ENCODE measurements at regions not wholly inside any gene's neighbourhood (a gene's known extent, or its start where the extent isn't known, plus 50 kb on each side); places are given as distances from the start of the nearest gene placed in this dataset.

DNA sequence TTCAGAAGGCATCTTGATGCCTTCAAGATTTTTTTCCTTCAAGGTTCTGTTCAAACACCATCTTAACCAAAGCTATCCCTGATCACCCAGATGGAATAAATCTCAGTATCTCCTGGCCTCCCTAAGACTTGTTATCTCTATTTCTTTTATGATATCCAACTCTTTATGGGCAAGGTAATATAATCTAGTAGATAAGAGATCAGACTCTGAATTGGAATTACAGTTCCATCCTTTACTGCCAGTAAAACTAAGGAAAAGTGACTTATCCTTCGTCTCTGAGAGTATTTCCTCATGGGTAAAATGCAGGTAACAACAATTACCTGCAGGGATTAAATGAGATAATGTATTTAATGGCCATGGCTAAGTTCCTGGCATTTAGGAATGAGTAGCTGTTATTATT, 445.0 kb upstream of the DAB1 start:
- Histone ChIP-seq H3K36me3 (ENCODE audit: control insufficient read depth in 4 of 4, insufficient read depth in 3 of 4, low read depth in 1 of 4, low read length in 3 of 4) (no peaks in the 10 kb centered on the region), H3K27ac (ENCODE audit: low read depth in 1 of 2, low read length in 2 of 2) (no peak overlapping the region), H3K9me3 (ENCODE audit: control insufficient read depth in 4 of 4, low read length in 3 of 4) (no peaks in the 10 kb centered on the region), H3K9ac (ENCODE audit: low read depth in 1 of 2, low read length in 2 of 2) (no peak overlapping the region), H3K4me1 (ENCODE audit: control insufficient read depth in 4 of 4, insufficient read depth in 4 of 4, low read length in 3 of 4) (no peaks in the 10 kb centered on the region), H3K4me3 (ENCODE audit: low read depth in 1 of 3, low read length in 3 of 3) (no peak overlapping the region), H3K27me3 (ENCODE audit: control insufficient read depth in 4 of 4, insufficient read depth in 4 of 4, low read length in 3 of 4) (no peaks in the 10 kb centered on the region)
- DNase-seq (ENCODE audit: low spot score), result no peak
- 78% methylated on average over 1 of the region's 1 CpG for WGBS
- TF ChIP-seq JUND (IDR thresholded peaks at IDR 0.05), result no peak
- TF ChIP-seq GABPA (IDR thresholded peaks at IDR 0.05 in 1 of 2, conservative IDR thresholded peaks at IDR 0.05 in 1 of 2), result no peak
- TF ChIP-seq SP1 (IDR thresholded peaks at IDR 0.05), result no peak
- no peak for TF ChIP-seq EGR1 (IDR thresholded peaks at IDR 0.05; ENCODE audit: low read depth in 2 of 2)
- no peak for TF ChIP-seq YY1 (IDR thresholded peaks at IDR 0.05)
- TF ChIP-seq HNF4A (conservative IDR thresholded peaks at IDR 0.05), result no peak
- TF ChIP-seq RXRA (IDR thresholded peaks at IDR 0.05), result no peak
- no peak for TF ChIP-seq NR2F2 (IDR thresholded peaks at IDR 0.05)
- TF ChIP-seq, protein P1, sequence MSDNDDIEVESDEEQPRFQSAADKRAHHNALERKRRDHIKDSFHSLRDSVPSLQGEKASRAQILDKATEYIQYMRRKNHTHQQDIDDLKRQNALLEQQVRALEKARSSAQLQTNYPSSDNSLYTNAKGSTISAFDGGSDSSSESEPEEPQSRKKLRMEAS (IDR thresholded peaks at IDR 0.05), result no peak
- TF ChIP-seq, protein P2, sequence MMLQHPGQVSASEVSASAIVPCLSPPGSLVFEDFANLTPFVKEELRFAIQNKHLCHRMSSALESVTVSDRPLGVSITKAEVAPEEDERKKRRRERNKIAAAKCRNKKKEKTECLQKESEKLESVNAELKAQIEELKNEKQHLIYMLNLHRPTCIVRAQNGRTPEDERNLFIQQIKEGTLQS (IDR thresholded peaks at IDR 0.05), result no peak
- TF ChIP-seq, protein P3, sequence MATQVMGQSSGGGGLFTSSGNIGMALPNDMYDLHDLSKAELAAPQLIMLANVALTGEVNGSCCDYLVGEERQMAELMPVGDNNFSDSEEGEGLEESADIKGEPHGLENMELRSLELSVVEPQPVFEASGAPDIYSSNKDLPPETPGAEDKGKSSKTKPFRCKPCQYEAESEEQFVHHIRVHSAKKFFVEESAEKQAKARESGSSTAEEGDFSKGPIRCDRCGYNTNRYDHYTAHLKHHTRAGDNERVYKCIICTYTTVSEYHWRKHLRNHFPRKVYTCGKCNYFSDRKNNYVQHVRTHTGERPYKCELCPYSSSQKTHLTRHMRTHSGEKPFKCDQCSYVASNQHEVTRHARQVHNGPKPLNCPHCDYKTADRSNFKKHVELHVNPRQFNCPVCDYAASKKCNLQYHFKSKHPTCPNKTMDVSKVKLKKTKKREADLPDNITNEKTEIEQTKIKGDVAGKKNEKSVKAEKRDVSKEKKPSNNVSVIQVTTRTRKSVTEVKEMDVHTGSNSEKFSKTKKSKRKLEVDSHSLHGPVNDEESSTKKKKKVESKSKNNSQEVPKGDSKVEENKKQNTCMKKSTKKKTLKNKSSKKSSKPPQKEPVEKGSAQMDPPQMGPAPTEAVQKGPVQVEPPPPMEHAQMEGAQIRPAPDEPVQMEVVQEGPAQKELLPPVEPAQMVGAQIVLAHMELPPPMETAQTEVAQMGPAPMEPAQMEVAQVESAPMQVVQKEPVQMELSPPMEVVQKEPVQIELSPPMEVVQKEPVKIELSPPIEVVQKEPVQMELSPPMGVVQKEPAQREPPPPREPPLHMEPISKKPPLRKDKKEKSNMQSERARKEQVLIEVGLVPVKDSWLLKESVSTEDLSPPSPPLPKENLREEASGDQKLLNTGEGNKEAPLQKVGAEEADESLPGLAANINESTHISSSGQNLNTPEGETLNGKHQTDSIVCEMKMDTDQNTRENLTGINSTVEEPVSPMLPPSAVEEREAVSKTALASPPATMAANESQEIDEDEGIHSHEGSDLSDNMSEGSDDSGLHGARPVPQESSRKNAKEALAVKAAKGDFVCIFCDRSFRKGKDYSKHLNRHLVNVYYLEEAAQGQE (IDR thresholded peaks at IDR 0.05), result no peak
- TF ChIP-seq FOXA1 (IDR thresholded peaks at IDR 0.05), result no peak

DNA sequence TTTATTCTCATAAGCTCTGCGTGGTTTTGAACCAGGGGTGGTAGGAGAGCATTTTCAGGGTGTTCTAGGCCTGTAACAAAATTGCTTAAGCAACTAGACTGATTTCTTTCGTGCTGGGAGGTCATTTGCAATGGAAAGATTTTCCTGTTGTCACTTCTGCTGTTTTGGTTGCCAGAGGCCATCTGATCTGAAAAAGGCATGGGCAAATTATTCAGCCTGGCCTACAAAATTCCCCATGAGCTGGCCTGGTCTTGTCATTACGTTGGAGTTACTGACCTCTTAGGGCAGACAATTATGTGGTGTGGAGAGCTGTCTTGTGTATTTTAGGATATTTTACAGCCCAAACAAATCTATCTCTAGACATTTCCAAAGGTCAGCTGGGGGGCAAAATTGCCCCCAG, 444.4 kb upstream of the DAB1 start:
- no peak overlapping the region for H3K9ac ChIP-seq (ENCODE audit: low read depth in 1 of 2, low read length in 2 of 2)
- no peaks in the 10 kb centered on the region for H3K4me1 ChIP-seq (ENCODE audit: control insufficient read depth in 4 of 4, insufficient read depth in 4 of 4, low read length in 3 of 4)
- H3K27me3 ChIP-seq (ENCODE audit: control insufficient read depth in 4 of 4, insufficient read depth in 4 of 4, low read length in 3 of 4), result no peaks in the 10 kb centered on the region
- TF ChIP-seq, protein P3 (IDR thresholded peaks at IDR 0.05), result no peak
- TF ChIP-seq, protein P4, sequence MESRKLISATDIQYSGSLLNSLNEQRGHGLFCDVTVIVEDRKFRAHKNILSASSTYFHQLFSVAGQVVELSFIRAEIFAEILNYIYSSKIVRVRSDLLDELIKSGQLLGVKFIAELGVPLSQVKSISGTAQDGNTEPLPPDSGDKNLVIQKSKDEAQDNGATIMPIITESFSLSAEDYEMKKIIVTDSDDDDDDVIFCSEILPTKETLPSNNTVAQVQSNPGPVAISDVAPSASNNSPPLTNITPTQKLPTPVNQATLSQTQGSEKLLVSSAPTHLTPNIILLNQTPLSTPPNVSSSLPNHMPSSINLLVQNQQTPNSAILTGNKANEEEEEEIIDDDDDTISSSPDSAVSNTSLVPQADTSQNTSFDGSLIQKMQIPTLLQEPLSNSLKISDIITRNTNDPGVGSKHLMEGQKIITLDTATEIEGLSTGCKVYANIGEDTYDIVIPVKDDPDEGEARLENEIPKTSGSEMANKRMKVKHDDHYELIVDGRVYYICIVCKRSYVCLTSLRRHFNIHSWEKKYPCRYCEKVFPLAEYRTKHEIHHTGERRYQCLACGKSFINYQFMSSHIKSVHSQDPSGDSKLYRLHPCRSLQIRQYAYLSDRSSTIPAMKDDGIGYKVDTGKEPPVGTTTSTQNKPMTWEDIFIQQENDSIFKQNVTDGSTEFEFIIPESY (IDR thresholded peaks at IDR 0.05), result no peak
- TF ChIP-seq RXRA (IDR thresholded peaks at IDR 0.05), result no peak
- TF ChIP-seq GABPA (IDR thresholded peaks at IDR 0.05 in 1 of 2, conservative IDR thresholded peaks at IDR 0.05 in 1 of 2), result no peak
- no peak for TF ChIP-seq EGR1 (IDR thresholded peaks at IDR 0.05; ENCODE audit: low read depth in 2 of 2)
- TF ChIP-seq, protein P5, sequence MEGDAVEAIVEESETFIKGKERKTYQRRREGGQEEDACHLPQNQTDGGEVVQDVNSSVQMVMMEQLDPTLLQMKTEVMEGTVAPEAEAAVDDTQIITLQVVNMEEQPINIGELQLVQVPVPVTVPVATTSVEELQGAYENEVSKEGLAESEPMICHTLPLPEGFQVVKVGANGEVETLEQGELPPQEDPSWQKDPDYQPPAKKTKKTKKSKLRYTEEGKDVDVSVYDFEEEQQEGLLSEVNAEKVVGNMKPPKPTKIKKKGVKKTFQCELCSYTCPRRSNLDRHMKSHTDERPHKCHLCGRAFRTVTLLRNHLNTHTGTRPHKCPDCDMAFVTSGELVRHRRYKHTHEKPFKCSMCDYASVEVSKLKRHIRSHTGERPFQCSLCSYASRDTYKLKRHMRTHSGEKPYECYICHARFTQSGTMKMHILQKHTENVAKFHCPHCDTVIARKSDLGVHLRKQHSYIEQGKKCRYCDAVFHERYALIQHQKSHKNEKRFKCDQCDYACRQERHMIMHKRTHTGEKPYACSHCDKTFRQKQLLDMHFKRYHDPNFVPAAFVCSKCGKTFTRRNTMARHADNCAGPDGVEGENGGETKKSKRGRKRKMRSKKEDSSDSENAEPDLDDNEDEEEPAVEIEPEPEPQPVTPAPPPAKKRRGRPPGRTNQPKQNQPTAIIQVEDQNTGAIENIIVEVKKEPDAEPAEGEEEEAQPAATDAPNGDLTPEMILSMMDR (IDR thresholded peaks at IDR 0.05; ENCODE audit: low read depth, low read length, missing input control), result no peak
- no peak for TF ChIP-seq HNF4G (IDR thresholded peaks at IDR 0.05)
- TF ChIP-seq TAF1 (conservative IDR thresholded peaks at IDR 0.05), result no peak
- no peak for TF ChIP-seq FOXA1 (IDR thresholded peaks at IDR 0.05)
- no peak for TF ChIP-seq YY1 (IDR thresholded peaks at IDR 0.05)
- no peak for TF ChIP-seq FOXA2 (IDR thresholded peaks at IDR 0.05)
- no peak for TF ChIP-seq NR2F2 (IDR thresholded peaks at IDR 0.05)
- no peak for TF ChIP-seq HNF4A (conservative IDR thresholded peaks at IDR 0.05)
- TF ChIP-seq, protein P1 (IDR thresholded peaks at IDR 0.05), result no peak
- TF ChIP-seq JUND (IDR thresholded peaks at IDR 0.05), result no peak
- TF ChIP-seq RAD21 (IDR thresholded peaks at IDR 0.05), result no peak
- DNase-seq (ENCODE audit: low spot score), result no peak
- no peak overlapping the region for H3K27ac ChIP-seq (ENCODE audit: low read depth in 1 of 2, low read length in 2 of 2)
- H3K36me3 ChIP-seq (ENCODE audit: control insufficient read depth in 4 of 4, insufficient read depth in 3 of 4, low read depth in 1 of 4, low read length in 3 of 4), result no peaks in the 10 kb centered on the region
- WGBS, result 82% methylated on average over 3 of the region's 3 CpGs
- H3K9me3 ChIP-seq (ENCODE audit: control insufficient read depth in 4 of 4, low read length in 3 of 4), result no peaks in the 10 kb centered on the region
- H3K4me3 ChIP-seq (ENCODE audit: low read depth in 1 of 3, low read length in 3 of 3), result no peak overlapping the region

All from liver (tissue), 8 donors.